ENCODE measurements at regions not wholly inside any gene's neighbourhood (a gene's known extent, or its start where the extent isn't known, plus 50 kb on each side); places are given as distances from the start of the nearest gene placed in this dataset.

GRCh38 chr2:120483355-120483754 lies 137.4 kb downstream of the INHBB start:
- no peak for TF ChIP-seq POLR2AphosphoS5 (IDR thresholded peaks at IDR 0.05; ENCODE audit: low read depth, low read length)
- TF ChIP-seq REST (IDR thresholded peaks at IDR 0.05; ENCODE audit: insufficient read depth in 1 of 2, low read depth in 2 of 2, low read length in 2 of 2) = no peak
- no peak for TF ChIP-seq SIN3A (IDR thresholded peaks at IDR 0.05; ENCODE audit: borderline replicate concordance, insufficient read depth, low read length)
- no peak for TF ChIP-seq TAF1 (IDR thresholded peaks at IDR 0.05; ENCODE audit: borderline replicate concordance, insufficient read depth, low read length)

Data from PFSK-1 (cell line).